OCI-LY1 (cell line): ENCODE measurements at regions not wholly inside any gene's neighbourhood (a gene's known extent, or its start where the extent isn't known, plus 50 kb on each side); places are given as distances from the start of the nearest gene placed in this dataset.

Source experiments
- CTCF ChIP-seq: fragments of 200-600 bp; sonication (generic), shearing (Covaris generic); IDR thresholded peaks from 2 replicates; pipeline ENCODE4 v1.5.1; 2017; ENCODE audit warnings: mild to moderate bottlenecking, antibody characterized with exemption, low read length, moderate library complexity, mixed read lengths
- EZH2 ChIP-seq: fragments of 200-600 bp; sonication (generic), shearing (Covaris generic); IDR thresholded peaks from 2 replicates; pipeline ENCODE4 v1.8.0; 2017; ENCODE audit warnings: borderline replicate concordance, mixed run types, mild to moderate bottlenecking, antibody characterized with exemption, low read length, moderate library complexity, mixed read lengths

DNA sequence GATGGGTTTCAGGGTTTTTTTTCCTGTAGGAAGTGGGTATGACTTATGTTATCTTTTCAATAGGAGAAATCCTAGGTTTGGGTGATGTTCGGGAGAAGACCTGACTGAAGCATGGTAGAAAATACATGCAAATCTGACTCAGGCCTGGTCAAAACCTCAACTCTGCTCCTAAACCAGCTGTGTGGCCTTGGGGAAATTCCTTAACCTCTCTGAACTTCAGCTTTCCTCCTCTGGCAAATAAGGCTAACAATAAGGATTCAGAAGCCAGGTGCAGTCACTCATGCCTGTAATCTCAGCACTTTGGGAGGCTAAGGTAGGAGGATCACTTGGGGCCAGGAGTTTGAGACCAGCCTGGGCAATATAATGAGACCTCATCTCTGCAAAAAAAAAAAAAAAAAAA, 148.5 kb downstream of the PHETA1 start:
- TF ChIP-seq EZH2 = no peak
- no peak for TF ChIP-seq CTCF
